CD4-positive, alpha-beta T cell treated with Interleukin-17A for 4 hours (primary cell): ENCODE measurements at regions not wholly inside any gene's neighbourhood (a gene's known extent, or its start where the extent isn't known, plus 50 kb on each side); places are given as distances from the start of the nearest gene placed in this dataset.

ENCODE experiments used
- DNase-seq: peaks from one replicate; pipeline ENCODE4 v3.0.0-alpha.2; 2020; ENCODE audit warnings: mixed read lengths

- no peak for DNase-seq
These were observed 276.9 kb upstream of the RUNX1 start for GRCh38 chr21:35325953-35326352.

GRCh38 chr21:35324372-35325220 is 275.5 kb upstream of the RUNX1 start:
- DNase-seq: no peak

- DNase-seq: no peak
These were observed 274.8 kb upstream of the RUNX1 start for GRCh38 chr21:35323947-35324346.

- DNase-seq: no peak
These were observed 272.5 kb upstream of the RUNX1 start for GRCh38 chr21:35321322-35322200.

- DNase-seq: no peak
These were observed 270.7 kb upstream of the RUNX1 start for GRCh38 chr21:35319684-35320283.

- DNase-seq: no peak
These were observed 267.8 kb upstream of the RUNX1 start for GRCh38 chr21:35316933-35317332.

- DNase-seq: no peak
These were observed 267.4 kb upstream of the RUNX1 start for GRCh38 chr21:35316456-35316855.

- DNase-seq: no peak
These were observed 265.9 kb upstream of the RUNX1 start for GRCh38 chr21:35314857-35315582.

- no peak for DNase-seq
These were observed 262.9 kb upstream of the RUNX1 start for GRCh38 chr21:35311985-35312384.

GRCh38 chr21:35309316-35309715 is 260.2 kb upstream of the RUNX1 start:
- DNase-seq: no peak

GRCh38 chr21:35303085-35303484 is 254.0 kb upstream of the RUNX1 start:
- DNase-seq: no peak

GRCh38 chr21:35298757-35299156 is 249.7 kb upstream of the RUNX1 start:
- DNase-seq: no peak

GRCh38 chr21:35297665-35298064 is 248.6 kb upstream of the RUNX1 start:
- DNase-seq: no peak

- DNase-seq: no peak
These were observed 245.3 kb upstream of the RUNX1 start for GRCh38 chr21:35294231-35294898.

- no peak for DNase-seq
These were observed 243.0 kb upstream of the RUNX1 start for GRCh38 chr21:35291973-35292627.

- no peak for DNase-seq
These were observed 241.9 kb upstream of the RUNX1 start for GRCh38 chr21:35291034-35291433.

GRCh38 chr21:35288238-35288637 is 239.1 kb upstream of the RUNX1 start:
- no peak for DNase-seq

GRCh38 chr21:35284199-35284598 is 235.1 kb upstream of the RUNX1 start:
- DNase-seq: no peak

- no peak for DNase-seq
These were observed 233.8 kb upstream of the RUNX1 start for GRCh38 chr21:35282944-35283343.

- DNase-seq: no peak
These were observed 232.9 kb upstream of the RUNX1 start for GRCh38 chr21:35281956-35282355.

- DNase-seq: no peak
These were observed 231.1 kb upstream of the RUNX1 start for GRCh38 chr21:35280231-35280630.

- no peak for DNase-seq
These were observed 226.7 kb upstream of the RUNX1 start for GRCh38 chr21:35275776-35276175.
